T-cell (primary cell): ENCODE measurements at regions not wholly inside any gene's neighbourhood (a gene's known extent, or its start where the extent isn't known, plus 50 kb on each side); places are given as distances from the start of the nearest gene placed in this dataset.
"Not testable (repeated sequence)": the region's sequence is repeated elsewhere in the genome, so short reads cannot be mapped to it uniquely, and the experiment has no call there.

ENCODE experiments used
- ATAC-seq, 4 experiments: fragments of 200-7000 bp in 3 of 4; fragments of 150-1000 bp in 1 of 4; cut with Tn5 transposase; replicated peaks in 1 of 4; 1 replicate in 3 of 4; 2 replicates in 1 of 4; pipeline ENCODE4 v1.10.0; 2021; ENCODE audit warnings: moderate library complexity in 3 of 4, mild to moderate bottlenecking in 2 of 4, moderate number of reproducible peaks in 1 of 4
- CTCF ChIA-PET, 2 donors: fragments of 300-600 bp; sonication (Branson Sonifier 250); formaldehyde crosslinking; loops; one replicate each; lab custom pipeline; 2022; ENCODE audit warnings: antibody characterized with exemption in 2 of 2; lab: Charles Lee
- POLR2A ChIA-PET, 2 donors: fragments of 300-600 bp; sonication (Branson Sonifier 250); formaldehyde crosslinking; loops; one replicate each; lab custom pipeline; 2022; ENCODE audit warnings: antibody characterized with exemption in 2 of 2; lab: Charles Lee
- DNase-seq, 35 experiments: peaks; one replicate each; pipeline versions ENCODE4 v3.0.0 to v3.0.0-alpha.2; 2013 to 2023
- H3K27ac ChIP-seq: one replicate; pipeline ENCODE4 v1.5.1; 2013; ENCODE audit warnings: low read length
- H3K27me3 ChIP-seq, 2 experiments: replicated peaks in 1 of 2; 1 replicate in 1 of 2; 2 replicates in 1 of 2; pipeline versions ENCODE4 v1.6.1 to v1.7.0; 2013; ENCODE audit warnings: low read length in 1 of 2, mixed read lengths in 1 of 2; ENCODE audit not compliant: control insufficient read depth in 2 of 2, insufficient read depth in 2 of 2; ENCODE audit errors: extremely low read depth in 1 of 2
- H3K36me3 ChIP-seq, 2 donors: 1 replicate in 1 of 2; 2 replicates in 1 of 2; pipeline versions ENCODE4 v1.6.1 to v1.7.0; 2013; ENCODE audit warnings: low read length in 1 of 2; ENCODE audit not compliant: control insufficient read depth in 2 of 2, insufficient read depth in 1 of 2; ENCODE audit errors: extremely low read depth in 1 of 2
- H3K4me1 ChIP-seq, 2 experiments: 1 replicate in 1 of 2; 2 replicates in 1 of 2; pipeline versions ENCODE4 v1.6.1 to v1.7.0; 2013; ENCODE audit warnings: low read length in 2 of 2, mixed read lengths in 1 of 2; ENCODE audit not compliant: insufficient read depth in 2 of 2, control insufficient read depth in 1 of 2; ENCODE audit errors: extremely low read depth in 1 of 2
- H3K4me3 ChIP-seq, 2 donors: 1 replicate in 1 of 2; 2 replicates in 1 of 2; pipeline versions ENCODE4 v1.5.1 to v1.7.0; 2013; ENCODE audit warnings: mild to moderate bottlenecking in 2 of 2, low read length in 1 of 2, moderate library complexity in 1 of 2; ENCODE audit not compliant: control insufficient read depth in 1 of 2; ENCODE audit errors: extremely low read depth in 1 of 2
- H3K9me3 ChIP-seq: 2 replicates; pipeline ENCODE4 v1.7.0; 2013
- H3K27ac Mint-ChIP-seq, 2 donors: one replicate each; pipeline ENCODE4 v1.8.0; 2020 to 2021; ENCODE audit warnings: mild to moderate bottlenecking in 2 of 2, mixed read lengths in 2 of 2
- H3K27me3 Mint-ChIP-seq, 2 donors: one replicate each; pipeline ENCODE4 v1.8.0; 2021 to 2022; ENCODE audit warnings: mixed read lengths in 2 of 2
- H3K36me3 Mint-ChIP-seq: one replicate; pipeline ENCODE4 v1.8.0; 2021; ENCODE audit warnings: mixed read lengths
- H3K4me1 Mint-ChIP-seq, 3 donors: one replicate each; pipeline ENCODE4 v1.8.0; 2020 to 2022; ENCODE audit warnings: mixed read lengths in 3 of 3, mild to moderate bottlenecking in 1 of 3
- H3K4me3 Mint-ChIP-seq, 3 donors: one replicate each; pipeline ENCODE4 v1.8.0; 2020 to 2022; ENCODE audit warnings: mild to moderate bottlenecking in 3 of 3, mixed read lengths in 3 of 3, moderate library complexity in 3 of 3
- H3K9me3 Mint-ChIP-seq, 3 donors: one replicate each; pipeline ENCODE4 v1.8.0; 2020 to 2022; ENCODE audit warnings: mixed read lengths in 3 of 3
- WGBS: methylation state at CpG from one replicate; pipeline ENCODE4 v1.1.5; 2013; ENCODE audit warnings: missing lambda C conversion rate; ENCODE audit not compliant: insufficient coverage; 5-methylcytosine and 5-hydroxymethylcytosine counted together

DNA sequence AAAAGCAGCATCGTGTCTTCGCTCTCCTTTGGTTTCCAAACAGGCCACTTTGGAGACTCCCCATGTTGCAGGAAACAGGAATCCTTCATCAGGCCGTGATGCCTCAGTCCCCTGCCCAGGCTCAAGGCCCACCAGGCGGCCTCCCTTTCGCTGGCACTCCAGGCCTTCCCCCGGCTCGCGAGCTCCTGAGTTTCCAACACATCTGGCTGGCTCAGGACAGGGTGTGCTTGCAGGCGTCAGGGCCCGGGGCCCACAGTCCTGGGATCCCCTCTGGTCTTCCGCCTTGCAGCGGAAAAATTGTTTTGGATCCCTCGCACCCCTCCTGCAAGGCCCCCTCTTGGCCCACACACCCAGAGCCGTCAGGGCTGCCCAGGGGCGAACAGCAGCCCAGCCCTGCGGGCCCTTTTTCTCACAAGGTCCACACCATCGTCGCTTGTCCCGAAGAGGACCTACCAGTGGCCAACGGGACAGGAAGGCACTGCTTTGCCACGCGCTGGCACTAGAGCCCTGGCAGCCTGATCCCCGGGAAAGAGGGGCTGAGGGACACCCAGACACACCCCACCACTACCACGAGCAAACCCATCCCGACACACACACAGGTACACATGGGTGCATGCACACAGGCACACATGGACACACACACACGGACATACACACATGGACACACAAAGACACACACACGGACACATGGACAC lies 1930.9 kb upstream of the DEFB115 start:
- Histone ChIP-seq H3K4me3 (no peak overlapping the region), H3K9me3 (no peaks in the 10 kb centered on the region), H3K27ac (no peak overlapping the region), H3K27me3 (peaks cover 0 to 2% of the 10 kb centered on the region in 2 experiments), H3K4me1 (peaks cover 0 to 10% of the 10 kb centered on the region in 2 experiments), H3K36me3 (no peaks in the 10 kb centered on the region)
- H3K27me3 Mint-ChIP-seq: peaks cover 0 to 9% of the 10 kb centered on the region in 2 donors
- CTCF ChIA-PET: no interaction called here
- no peak overlapping the region for H3K27ac Mint-ChIP-seq
- 73% methylated on average over 25 of the region's 27 CpGs for WGBS
- no peak for DNase-seq
- peaks cover 20 to 25% (median 20%) of the 10 kb centered on the region in 3 donors for H3K9me3 Mint-ChIP-seq
- peak overlapping the region in 1 of 3 donors; percentile 5 for H3K4me3 Mint-ChIP-seq
- H3K36me3 Mint-ChIP-seq: no peaks in the 10 kb centered on the region
- peak in 3 of 4 experiments; percentile 12 to 45 (median 40) for ATAC-seq
- POLR2A ChIA-PET: no interaction called here
- peaks cover 0 to 16% (median 6%) of the 10 kb centered on the region in 3 donors for H3K4me1 Mint-ChIP-seq

GRCh38 chr20:29327600-29328420 lies 1929.7 kb upstream of the DEFB115 start:
- peak overlapping the region in 1 of 3 donors; percentile 3 for H3K4me3 Mint-ChIP-seq
- H3K9me3 ChIP-seq, H3K27ac Mint-ChIP-seq, H3K36me3 Mint-ChIP-seq, H3K4me3 ChIP-seq, H3K27ac ChIP-seq, H3K27me3 Mint-ChIP-seq, POLR2A ChIA-PET, H3K36me3 ChIP-seq, H3K27me3 ChIP-seq: not testable (repeated sequence)
- CTCF ChIA-PET: interaction anchor here in 1 of 2 donors (1.0 kb wide), 1 partner anchor 1049 kb away, joined by 4 read pairs; no protein-coding TSS in a partner anchor
- peaks cover 29 to 34% (median 29%) of the 10 kb centered on the region in 3 donors for H3K9me3 Mint-ChIP-seq
- H3K4me1 ChIP-seq: peaks cover 0 to 10% of the 10 kb centered on the region in 2 experiments
- DNase-seq (peak in 22 of 35 experiments; percentile 15 to 66 (median 28)), ATAC-seq (peak in 1 of 4 experiments; percentile 47)
- WGBS: 52% methylated on average over 23 of the region's 33 CpGs
- H3K4me1 Mint-ChIP-seq: peaks cover 0 to 16% (median 6%) of the 10 kb centered on the region in 3 donors

DNA sequence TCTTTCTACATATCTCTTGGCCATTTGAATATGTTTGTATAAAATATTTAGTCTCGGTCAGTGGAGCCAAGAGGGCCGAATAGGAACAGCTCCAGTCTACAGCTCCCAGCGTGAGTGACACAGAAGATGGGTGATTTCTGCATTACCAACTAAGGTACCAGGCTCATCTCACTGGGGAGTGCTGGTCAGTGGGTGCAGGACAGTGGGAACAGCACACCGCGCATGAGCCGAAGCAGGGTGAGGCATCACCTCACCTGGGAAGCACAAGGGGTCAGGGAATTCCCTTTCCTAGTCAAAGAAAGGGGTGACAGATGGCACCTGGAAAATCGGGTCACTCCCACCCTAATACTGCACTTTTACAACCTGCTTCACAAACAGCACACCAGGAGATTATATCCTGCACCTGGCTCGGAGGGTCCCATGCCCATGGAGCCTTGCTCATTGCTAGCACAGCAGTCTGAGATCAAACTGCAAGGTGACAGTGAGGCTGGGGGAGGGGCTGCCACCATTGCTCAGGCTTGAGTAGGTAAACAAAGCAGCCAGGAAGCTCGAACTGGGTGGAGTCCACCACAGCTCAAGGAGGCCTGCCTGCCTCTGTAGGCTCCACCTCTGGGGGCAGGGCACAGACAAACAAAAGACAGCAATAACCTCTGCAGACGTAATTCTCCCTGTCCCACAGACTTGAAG lies 1926.9 kb upstream of the DEFB115 start:
- H3K27me3 ChIP-seq, CTCF ChIA-PET, POLR2A ChIA-PET, DNase-seq, H3K27ac Mint-ChIP-seq, H3K36me3 Mint-ChIP-seq, H3K36me3 ChIP-seq, ATAC-seq, H3K4me3 Mint-ChIP-seq, H3K27me3 Mint-ChIP-seq, H3K27ac ChIP-seq, H3K4me3 ChIP-seq, H3K9me3 ChIP-seq: not testable (repeated sequence)
- whole genome bisulfite sequencing: 54% methylated on average over 9 of the region's 10 CpGs
- H3K4me1 Mint-ChIP-seq: peaks cover 0 to 16% (median 6%) of the 10 kb centered on the region in 3 donors
- H3K4me1 ChIP-seq: peaks cover 0 to 10% of the 10 kb centered on the region in 2 experiments
- H3K9me3 Mint-ChIP-seq: peaks cover 44 to 51% (median 48%) of the 10 kb centered on the region in 3 donors

DNA sequence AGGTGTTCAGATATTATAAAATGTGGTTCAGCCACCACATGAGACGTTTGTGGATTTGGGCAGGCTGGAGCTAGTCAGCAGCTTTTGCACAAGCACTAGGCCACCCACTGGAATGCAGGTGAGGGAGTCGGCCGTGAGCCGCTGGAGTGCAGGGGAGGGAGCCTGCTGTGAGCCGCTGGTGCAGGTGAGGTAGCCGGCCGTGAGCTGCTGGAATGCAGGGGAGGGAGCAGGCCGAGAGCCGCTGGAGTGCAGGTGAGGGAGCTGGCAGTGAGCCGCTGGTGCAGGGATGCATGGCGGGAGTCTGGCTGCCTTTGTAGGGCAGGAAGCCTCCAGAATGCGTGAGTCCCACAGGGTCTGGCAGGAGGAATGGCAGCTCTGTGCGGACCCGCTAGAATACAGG lies 1907.6 kb upstream of the DEFB115 start:
- Histone ChIP-seq H3K36me3 (no peaks in the 10 kb centered on the region), H3K4me3 (no peak overlapping the region), H3K27me3 (peaks cover 0 to 4% of the 10 kb centered on the region in 2 experiments), H3K4me1 (no peaks in the 10 kb centered on the region), H3K27ac (no peak overlapping the region), H3K9me3 (no peaks in the 10 kb centered on the region)
- POLR2A ChIA-PET: no interaction called here
- Mint-ChIP-seq H3K36me3 (no peaks in the 10 kb centered on the region), H3K27ac (no peak overlapping the region), H3K4me3 (no peak overlapping the region), H3K9me3 (peaks cover 9 to 22% (median 16%) of the 10 kb centered on the region in 3 donors), H3K4me1 (no peaks in the 10 kb centered on the region), H3K27me3 (no peaks in the 10 kb centered on the region)
- ATAC-seq (no peak), DNase-seq (no peak)
- CTCF ChIA-PET: no interaction called here
- 75% methylated on average over 12 of the region's 14 CpGs for WGBS

DNA sequence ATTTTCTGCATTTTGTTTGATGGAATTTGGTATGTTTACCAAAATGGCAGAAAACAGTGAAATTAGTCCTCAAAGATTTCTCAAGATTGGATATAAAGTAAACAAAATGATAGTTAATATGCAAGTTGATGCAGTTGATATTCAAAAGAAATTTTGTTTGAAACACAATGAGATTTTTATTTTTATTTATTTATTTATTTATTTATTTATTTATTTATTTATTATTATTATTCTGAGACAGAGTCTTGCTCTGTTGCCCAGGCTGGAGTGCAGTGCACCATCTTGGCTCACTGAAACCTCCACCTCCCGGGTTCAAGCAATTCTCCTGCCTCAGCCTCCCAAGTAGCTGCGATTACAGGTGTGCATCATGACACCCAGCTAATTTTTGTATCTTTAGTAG lies 1881.5 kb upstream of the DEFB115 start:
- CTCF ChIA-PET, H3K36me3 ChIP-seq, H3K4me1 Mint-ChIP-seq, H3K27me3 ChIP-seq, H3K4me1 ChIP-seq, H3K4me3 ChIP-seq, DNase-seq, H3K36me3 Mint-ChIP-seq, ATAC-seq, H3K27ac Mint-ChIP-seq, H3K27me3 Mint-ChIP-seq, H3K27ac ChIP-seq, POLR2A ChIA-PET, H3K4me3 Mint-ChIP-seq, H3K9me3 ChIP-seq: not testable (repeated sequence)
- H3K9me3 Mint-ChIP-seq: peaks cover 10 to 29% (median 21%) of the 10 kb centered on the region in 3 donors
- no CpG with 5 or more reads among the region's 2 CpGs for WGBS

DNA sequence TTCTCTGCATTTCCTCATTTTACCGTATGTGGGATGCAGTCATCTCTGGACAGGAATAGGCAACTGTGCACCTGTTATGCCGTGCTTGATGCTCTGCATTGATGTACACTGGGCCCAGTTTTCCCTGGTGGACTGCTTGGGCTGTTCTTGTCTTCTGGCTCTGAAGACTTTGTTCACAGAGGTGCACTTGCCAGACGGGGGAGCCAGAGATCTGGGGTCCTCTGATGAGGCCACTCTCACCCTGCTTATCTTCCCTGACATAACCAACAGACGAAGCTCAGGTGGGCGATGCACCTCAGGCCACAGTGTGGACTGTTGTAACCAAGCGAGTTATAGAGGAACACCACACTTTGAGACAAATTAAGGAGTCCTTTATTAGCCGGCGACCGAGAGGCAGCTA lies 1864.6 kb upstream of the DEFB115 start:
- H3K4me3 Mint-ChIP-seq, DNase-seq, H3K36me3 ChIP-seq, H3K27ac Mint-ChIP-seq, H3K9me3 ChIP-seq, H3K4me3 ChIP-seq, ATAC-seq, CTCF ChIA-PET, H3K27me3 Mint-ChIP-seq, H3K4me1 Mint-ChIP-seq, H3K27ac ChIP-seq, POLR2A ChIA-PET, H3K4me1 ChIP-seq, H3K36me3 Mint-ChIP-seq, H3K27me3 ChIP-seq: not testable (repeated sequence)
- H3K9me3 Mint-ChIP-seq: peaks cover 14 to 39% (median 16%) of the 10 kb centered on the region in 3 donors
- WGBS: 64% methylated on average over 5 of the region's 9 CpGs
